ENCODE measurements at regions not wholly inside any gene's neighbourhood (a gene's known extent, or its start where the extent isn't known, plus 50 kb on each side); places are given as distances from the start of the nearest gene placed in this dataset.
"Not testable (repeated sequence)": the region's sequence is repeated elsewhere in the genome, so short reads cannot be mapped to it uniquely, and the experiment has no call there.

DNA sequence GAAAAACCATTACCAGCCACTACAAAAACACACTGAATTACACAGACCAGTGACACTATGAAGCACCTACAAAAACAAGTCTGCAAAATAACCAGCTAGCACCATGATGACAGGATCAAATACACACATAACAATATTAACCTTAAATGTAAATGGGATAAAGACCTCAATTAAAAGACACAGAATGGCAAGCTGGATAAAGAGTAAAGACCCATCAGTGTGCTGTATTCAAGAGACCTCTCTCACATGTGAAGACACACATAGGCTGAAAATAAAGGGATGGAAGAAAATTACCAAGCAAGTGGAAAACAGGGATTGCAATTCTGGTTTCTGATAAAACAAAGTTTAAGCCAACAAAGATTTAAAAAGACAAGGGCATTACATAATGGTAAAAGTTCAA lies 482.7 kb upstream of the MCTP2 start:
- no peak for DNase-seq (ENCODE audit: low read depth in 1 of 2, low spot score in 1 of 2)

DNA sequence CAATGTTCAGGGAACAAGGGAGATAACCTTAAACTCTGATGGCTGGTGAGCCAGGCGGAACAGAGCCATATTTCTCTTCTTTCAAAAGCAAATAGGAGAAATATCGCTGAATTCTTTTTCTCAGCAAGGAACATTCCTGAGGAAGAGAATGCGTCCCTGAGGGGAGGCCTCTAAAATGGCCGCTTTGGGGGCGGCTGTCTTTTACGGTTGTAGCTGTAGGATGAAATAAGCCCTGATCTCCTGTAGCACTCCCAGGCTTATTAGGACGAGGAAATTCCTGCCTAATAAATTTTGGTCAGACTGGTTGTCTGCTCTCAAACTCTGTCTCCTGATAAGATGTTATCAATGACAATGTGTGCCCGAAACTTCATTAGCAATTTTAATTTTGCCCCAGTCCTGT lies 496.4 kb upstream of the MCTP2 start:
- not testable (repeated sequence) for DNase-seq (ENCODE audit: low read depth in 1 of 2, low spot score in 1 of 2)

DNA sequence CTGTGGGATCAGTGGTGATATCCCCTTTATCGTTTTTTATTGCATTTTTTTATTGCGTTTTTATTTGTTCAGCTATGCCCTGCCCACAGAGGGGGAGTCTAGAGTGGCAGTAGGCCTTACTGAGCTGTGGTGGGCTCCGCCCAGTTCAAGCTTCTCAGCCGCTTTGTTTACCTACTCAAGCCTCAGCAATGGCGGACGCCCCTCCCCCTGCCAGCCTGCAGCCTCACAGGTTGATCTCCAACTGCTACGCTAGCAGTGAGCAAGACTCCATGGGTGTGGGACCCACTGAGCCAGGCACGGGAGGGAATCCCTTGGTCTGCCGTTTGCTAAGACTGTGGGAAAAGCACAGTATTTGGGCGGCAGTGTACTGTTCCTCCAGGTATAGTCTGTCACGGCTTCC lies 500.6 kb upstream of the MCTP2 start:
- no peak for DNase-seq (ENCODE audit: low read depth in 1 of 2, low spot score in 1 of 2)

DNA sequence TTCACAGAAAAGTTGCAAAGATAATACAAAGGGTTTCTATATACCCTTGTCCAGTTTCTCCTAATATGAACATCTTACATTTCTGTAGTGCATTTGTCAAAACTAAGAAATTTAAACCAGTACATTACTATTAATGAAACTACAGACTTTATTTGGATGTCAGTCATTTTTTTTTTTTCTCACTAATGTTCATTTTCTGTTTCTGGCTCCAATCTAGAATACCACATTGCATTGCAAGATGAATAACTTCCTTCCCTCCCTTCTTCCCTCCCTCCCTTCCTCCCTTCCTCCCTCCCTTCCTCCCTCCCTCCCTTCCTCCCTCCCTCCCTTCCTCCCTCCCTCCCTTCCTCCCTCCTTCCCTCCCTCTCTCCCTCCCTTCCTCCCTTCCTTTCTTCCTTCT lies 509.2 kb upstream of the MCTP2 start:
- no peak for DNase-seq (ENCODE audit: low read depth in 1 of 2, low spot score in 1 of 2)

DNA sequence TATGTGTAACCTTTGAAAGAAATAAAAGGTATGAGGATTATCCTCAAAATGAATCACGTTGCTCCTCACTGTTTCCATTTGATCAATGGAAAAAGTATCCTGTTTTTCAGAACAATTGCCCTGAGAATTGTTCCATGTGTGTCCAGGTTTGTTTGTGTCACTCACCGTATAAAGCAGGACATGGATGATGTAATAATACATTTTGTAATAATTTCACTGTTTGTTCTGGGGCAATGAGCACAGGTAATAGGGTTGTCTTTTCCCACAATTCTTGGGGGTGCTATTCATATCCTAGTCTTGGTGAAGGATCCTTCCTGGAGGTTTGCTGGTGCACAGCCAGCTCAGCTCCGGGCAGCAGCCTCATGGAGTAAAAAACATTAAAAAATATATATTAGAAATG lies 510.8 kb upstream of the MCTP2 start:
- DNase-seq (ENCODE audit: low read depth in 1 of 2, low spot score in 1 of 2): no peak

DNA sequence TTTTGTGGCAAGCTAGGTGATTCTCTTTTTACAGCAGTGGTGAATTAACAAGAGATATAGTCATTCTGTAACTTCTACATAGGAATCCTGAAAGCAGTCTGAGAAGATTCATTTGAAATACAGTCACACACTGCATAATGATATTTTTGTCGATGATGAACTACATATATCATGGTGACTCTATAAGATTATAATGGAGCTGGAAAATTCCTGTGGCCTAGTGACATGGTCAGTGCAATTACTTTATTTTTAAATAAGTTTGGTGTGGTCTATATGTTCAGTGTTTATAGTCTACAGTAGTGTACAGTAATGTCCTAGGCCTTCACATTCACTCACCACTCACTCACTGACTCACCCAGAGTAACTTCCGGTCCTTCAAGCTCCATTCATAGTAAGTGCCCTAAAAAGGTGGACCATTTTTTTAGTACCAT lies 511.4 kb upstream of the MCTP2 start:
- DNase-seq (ENCODE audit: low read depth in 1 of 2, low spot score in 1 of 2): no peak

DNA sequence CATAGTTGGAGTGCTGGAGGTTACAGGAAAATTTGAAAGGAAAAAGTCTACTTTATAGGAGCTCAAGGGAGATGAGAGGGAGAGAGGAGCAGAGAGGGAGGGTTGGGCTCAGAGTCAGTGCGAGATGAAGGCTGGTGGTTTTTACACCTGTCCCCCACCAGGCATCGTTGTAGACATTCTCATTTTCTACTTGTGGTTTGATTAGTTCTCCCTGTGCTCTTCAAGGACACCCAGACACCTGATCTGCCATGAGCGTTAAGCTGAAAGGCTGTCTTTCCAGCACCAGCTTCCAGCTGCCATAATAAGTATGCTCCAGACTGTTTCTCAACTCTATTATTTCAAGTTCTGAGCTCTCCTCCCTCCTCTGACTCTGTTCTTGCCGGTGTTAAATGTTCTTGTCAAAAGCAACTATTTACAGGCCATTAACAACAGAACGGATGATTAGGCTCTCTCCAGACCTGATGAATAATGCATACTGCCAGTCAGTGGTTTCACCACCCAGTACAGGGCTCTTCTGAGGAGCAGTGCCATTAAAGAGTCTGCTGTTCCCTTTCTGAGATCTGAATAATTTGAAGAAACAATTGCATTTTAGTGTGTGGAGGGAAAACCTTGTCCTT lies 514.6 kb upstream of the MCTP2 start:
- no peak for DNase-seq (ENCODE audit: low read depth in 1 of 2, low spot score in 1 of 2)

DNA sequence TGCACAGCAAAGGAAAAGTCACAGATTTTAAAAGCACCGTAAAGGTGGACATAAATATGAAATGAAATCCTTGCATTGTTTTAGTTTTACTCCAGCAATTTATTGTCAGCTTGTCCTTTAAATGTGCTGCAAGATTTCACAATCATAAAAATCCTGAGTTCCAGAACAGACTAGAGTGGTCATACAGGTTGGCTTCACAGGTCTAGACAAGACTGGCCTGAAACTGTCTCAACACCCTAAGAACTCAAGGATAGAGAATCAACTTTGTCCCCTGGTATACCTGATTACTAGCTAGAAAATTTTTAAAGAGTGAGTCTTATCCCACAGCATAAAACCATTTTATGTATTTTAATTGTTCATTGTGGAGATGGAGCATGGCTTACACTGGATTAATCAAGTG lies 521.7 kb upstream of the MCTP2 start:
- no peak for DNase-seq (ENCODE audit: low read depth in 1 of 2, low spot score in 1 of 2)

DNA sequence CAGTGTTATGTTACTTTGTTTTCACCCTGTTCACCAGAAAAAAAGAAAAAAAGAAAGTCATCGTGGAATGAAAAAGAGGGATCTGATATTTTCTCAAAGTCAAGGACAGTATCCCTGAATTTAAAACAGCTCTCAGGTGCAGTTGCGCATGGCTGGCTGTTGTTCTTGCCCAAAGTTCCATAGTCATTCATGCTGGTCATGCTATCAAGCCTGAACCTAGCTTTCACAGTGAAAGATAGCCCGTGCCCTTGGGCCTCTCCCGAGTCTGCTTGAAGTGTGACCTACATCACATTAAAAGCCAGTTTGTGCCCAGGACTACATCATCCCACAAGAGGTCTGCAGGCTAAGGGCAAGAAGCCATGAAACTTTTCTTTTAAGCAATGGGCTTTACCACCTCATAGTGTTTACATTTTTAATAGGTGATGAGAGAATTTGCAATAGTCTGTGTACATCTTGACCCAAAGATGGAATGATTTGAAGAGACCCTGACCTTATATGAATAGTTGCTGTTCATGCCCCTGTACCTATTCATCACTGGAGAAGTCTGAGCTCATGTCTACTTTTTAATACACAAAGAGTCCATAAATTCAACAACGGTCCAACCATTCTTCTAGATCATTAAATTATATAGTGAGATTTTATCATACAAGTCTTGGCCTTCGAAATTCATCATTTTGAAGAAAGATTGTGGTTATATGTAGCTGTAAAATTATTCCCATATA lies 522.5 kb upstream of the MCTP2 start:
- DNase-seq (ENCODE audit: low read depth in 1 of 2, low spot score in 1 of 2): no peak

DNA sequence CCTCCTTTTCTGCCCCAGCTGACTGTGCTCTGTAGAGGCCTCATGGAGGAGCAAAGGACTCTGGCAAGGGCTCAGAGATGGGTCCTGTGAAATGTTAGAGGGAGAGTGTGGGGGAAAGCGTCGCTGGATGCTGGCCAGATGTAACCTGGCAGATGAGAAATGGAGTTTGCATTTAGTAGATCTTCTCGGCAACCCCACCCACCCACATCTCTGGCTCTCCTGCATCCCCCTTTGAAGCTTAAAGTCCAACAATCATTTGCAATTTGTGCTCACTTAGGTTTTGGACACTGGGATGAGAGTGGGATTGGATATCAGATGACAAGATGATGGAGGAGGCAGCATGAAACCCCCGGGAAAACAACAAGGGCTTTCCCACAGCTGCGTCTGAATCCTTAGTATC lies 523.6 kb upstream of the MCTP2 start:
- DNase-seq (ENCODE audit: low read depth in 1 of 2, low spot score in 1 of 2): no peak

DNA sequence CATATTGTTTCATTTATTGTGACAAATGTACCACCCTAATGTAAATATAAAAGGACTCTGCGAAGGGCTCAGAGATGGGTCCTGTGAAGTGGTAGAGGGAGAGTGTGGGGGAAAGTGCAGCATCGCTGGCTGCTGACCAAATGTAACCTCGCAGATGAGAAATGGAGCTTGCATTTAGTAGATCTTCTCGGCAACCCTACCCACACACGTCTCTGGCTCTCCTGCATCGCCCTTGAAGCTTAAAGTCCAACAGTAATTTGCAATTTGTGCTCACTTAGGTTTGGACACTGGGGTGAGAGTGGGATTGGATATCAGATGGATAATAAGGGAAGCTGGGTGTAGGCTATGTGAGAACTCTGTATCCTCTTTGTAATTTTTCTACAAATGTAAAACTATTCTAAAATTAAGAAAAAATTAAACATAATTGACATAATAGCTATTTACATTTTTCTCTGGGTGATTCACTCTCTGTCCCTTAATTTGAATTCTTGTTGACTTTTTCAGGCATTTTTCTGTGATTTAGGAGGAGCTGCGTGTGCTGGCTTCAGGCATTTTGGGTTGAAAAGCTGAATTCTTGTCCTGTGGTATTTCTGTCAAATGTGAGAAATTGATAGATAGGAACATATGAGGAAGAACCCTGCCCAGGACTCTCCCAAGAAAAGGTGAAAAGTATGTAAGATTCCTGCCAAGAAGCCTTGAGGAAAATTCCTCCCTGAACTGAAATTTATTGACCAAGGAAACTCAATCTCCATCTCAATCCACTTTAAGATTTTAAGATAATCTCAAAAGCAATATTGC lies 524.7 kb upstream of the MCTP2 start:
- no peak for DNase-seq (ENCODE audit: low read depth in 1 of 2, low spot score in 1 of 2)

DNA sequence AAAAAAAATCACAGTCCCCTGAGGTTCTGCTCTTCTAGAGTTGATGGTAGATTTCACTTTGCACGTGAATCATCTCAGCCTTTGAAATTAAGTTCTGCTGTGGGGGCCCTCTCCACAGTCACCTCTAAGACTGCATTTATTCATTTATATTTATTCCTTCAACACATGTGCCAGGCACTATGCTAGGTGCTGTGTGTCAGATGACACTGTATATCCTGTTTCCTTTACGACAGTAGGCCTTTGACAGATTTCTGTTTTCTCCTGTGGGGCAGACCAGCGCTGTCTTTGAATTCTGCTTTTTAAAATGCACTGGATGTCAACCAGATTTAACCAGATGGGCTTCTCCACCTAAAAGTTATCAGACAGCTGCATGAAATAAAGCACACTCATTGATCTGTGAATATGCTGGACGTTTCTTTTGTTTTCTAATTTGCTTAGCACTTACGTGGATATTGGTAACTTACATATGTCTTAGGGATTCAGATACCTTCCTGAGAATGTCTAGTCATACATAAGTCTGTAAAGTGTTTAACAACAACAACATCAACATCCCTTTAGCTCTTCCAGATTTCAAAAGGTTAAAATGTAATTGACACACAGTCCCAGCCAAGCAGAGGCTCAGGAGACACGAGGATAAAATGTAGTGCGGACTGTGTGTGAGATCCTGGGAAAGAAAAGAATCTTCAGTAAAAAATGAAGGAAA lies 525.5 kb upstream of the MCTP2 start:
- no peak for DNase-seq (ENCODE audit: low read depth in 1 of 2, low spot score in 1 of 2)

DNA sequence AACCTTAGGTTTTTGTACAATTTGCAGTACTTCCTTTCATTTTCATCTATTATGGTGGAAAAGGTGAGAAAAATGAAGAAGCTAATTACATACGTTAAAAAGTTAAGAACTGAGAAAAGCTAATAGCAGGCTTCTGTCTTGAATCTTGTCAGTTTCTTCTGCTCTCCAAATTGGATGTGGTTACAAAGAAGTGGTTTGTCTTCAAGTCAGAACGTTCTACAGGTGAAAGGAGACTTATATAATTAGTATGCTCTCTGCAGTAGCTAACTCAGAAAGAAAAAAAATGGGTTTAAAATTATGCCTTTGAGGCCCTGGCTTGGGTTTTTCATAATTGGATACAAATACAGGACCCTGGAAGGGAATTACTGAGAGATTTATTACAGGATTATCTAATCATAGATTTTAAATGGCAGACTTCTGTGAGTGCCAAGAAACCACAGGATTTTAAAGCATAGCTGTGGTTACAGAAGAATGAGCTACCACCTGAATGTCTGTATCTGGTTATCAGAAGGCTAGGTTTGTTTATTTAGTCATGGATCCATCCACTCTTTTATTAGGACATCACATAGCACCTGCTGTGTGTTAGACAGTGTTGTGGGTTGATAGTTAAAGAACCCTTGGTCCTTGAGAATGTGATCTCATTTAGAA lies 528.1 kb upstream of the MCTP2 start:
- no peak for DNase-seq (ENCODE audit: low read depth in 1 of 2, low spot score in 1 of 2)

DNA sequence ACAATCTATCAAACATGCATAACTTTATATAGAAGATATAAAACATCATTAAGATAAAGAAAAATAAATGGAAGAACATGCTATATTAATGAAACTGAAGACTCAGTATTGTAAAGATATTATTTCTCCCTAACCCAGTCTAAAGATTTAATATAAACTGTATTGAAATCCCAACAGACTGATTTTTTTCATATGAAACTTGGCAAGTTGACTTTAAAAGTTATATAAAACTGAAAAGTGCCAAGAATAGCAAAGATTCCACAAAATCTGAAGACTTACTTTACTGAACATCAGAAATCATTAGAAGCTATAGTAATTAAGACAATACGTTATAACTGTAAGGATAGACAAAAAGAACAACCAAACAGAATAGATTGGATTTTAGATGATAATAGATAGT lies 531.3 kb upstream of the MCTP2 start:
- no peak for DNase-seq (ENCODE audit: low read depth in 1 of 2, low spot score in 1 of 2)

DNA sequence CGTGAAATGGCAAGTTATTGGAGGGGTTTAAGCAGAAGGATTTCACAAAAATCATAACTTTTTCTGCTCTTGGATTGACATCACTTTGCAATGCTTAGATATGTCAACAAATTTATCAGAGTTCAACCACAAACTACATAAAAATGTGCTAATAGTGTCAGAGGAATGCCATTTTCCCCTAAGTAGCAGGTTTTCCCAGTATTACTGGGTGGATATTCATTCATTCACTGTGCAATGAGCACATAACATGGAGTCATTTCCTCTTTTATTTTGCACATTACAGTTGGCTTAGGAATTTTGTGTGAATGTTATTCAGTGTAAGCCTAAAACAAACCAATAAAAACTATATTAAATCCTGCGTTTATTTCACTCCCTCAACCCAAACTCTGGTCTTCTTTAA lies 537.3 kb upstream of the MCTP2 start:
- DNase-seq (ENCODE audit: low read depth in 1 of 2, low spot score in 1 of 2): no peak

DNA sequence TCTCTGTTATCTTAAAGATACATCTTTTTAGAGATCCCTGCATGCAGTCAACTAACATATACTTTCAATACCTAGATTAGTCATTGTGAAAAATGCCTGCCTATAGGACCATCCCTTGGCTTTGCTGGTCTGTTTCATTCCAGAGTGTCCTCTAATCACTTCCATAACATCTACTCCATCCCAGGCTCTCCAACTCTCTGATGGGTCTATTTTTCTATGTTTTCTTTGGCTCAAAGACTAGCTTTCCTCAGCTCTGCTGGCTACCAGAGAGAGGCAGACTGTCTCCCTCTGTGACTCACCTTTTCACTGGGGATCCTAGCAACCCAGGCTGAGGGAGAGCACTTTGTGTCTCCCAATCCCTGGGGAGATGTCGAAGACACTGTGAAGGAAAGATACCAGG lies 547.7 kb upstream of the MCTP2 start:
- DNase-seq (ENCODE audit: low read depth in 1 of 2, low spot score in 1 of 2): no peak

DNA sequence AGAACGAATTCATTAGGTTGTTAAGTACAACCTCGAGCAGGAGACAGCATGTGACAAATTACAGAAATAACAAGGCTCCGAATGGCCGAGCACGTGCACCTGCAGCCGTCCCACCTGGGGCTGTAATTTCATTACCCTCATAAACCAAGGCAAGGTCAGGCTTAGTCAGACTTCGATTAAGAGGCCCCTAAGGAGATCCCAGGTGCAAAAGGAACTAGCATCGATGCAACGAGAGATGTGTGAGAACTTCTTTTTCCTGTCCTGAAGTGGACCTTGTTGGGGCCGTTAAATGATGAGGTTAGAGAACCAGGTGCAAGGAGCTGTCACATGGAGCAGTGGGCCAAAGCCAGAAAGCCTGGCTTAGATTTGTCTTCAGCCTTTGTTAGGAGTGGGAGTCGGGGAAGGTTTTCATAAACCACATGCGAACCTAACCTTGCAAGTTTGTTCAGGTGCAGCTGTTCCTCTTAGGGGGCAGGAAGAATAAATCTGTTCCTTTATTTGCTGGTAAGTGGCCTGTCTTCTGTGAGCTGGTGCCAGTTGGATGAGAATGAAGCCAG lies 559.9 kb upstream of the MCTP2 start:
- DNase-seq (ENCODE audit: low read depth in 1 of 2, low spot score in 1 of 2): no peak

DNA sequence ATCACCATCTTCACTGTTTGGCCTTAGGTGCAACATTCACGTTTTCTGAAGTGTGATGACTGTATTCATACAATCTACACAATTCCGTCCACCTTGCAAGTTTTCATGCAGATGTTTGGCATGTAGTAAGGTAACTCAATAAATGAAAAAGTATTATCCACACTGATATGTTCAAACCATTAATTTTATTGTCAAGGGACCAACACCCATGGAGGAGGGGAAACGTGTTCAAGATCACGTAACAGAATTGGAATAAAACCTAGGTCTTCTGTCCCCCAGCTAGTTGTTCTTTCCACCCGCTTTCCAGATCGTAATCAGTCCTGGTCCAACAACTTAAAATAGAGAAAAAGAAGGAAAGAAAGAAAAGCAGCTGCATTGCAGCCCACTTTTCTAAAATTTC lies 560.4 kb upstream of the MCTP2 start:
- no peak for DNase-seq (ENCODE audit: low read depth in 1 of 2, low spot score in 1 of 2)

DNA sequence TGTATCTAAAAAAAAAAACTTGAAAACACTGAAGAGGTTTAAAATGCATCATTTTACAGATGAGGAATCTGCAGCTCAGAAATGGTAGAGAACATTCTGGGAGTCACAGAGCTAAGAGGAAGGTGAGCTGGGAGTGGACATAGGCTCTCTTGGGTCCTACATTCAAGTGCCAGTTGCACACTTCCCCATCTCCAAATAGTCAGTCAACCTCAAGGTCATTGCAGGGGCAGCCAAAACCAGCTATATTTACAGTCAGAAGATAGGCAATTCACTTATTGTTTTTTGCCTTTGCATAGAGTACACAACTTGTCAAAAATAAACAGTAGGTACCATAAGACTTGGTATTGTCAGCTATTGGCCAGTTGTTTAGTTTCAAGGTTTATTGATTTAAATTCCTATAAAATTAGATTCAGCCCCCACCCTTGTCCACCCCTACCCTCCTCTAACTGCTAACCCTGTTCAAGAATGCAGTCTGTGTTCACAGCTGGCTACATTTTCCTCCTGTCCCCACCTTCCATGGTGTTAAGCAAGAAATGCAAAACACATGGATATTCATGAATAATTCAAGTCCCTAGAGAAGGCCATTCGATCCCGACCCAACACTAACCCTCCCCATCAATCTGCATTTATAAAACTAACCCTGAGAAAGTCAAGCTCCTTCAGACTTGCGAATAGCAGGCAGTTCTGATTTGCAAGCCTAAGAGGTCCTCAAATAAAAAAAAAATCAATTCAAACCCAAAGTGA lies 567.0 kb upstream of the MCTP2 start:
- no peak for DNase-seq (ENCODE audit: low read depth in 1 of 2, low spot score in 1 of 2)

DNA sequence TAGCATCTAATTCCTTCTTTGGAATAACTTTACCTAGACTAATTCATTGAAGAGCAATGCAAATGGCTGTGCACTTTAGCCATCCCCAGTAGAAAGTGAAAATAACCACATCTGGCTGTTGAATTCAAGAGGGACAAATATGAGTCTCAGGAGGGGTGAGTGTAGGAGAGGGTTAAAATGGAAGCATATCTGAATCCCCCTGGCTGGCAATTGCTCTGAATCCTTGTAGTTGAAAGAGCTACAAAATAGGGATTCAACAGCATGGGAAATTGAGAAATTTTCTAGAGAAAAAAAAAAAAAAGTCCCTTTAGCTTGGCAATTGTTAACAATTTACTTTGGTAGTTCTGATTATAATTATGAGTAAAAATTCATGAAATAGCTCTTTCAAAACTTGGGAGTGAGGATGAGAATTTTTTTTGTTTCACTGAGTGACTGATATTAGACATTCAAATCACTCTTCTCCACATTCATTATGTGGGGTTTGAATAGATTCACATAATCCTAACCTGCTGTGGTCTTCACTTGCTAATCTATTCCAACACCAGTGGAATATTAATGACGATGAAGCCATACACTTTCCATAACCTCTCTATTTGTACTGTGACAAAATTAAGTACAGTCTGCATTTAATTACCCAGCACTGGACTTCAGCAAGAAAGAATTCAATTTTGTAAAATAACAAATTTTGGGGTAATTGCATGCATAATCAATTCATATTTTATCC lies 569.0 kb upstream of the MCTP2 start:
- no peak for DNase-seq (ENCODE audit: low read depth in 1 of 2, low spot score in 1 of 2)

All from stimulated activated CD4-positive, alpha-beta T cell treated with anti-CD3 and anti-CD28 coated beads, Interleukin-15, amount 100 ng/mL, for 1 hour (primary cell).